ENCODE measurements at regions not wholly inside any gene's neighbourhood (a gene's known extent, or its start where the extent isn't known, plus 50 kb on each side); places are given as distances from the start of the nearest gene placed in this dataset.

DNA sequence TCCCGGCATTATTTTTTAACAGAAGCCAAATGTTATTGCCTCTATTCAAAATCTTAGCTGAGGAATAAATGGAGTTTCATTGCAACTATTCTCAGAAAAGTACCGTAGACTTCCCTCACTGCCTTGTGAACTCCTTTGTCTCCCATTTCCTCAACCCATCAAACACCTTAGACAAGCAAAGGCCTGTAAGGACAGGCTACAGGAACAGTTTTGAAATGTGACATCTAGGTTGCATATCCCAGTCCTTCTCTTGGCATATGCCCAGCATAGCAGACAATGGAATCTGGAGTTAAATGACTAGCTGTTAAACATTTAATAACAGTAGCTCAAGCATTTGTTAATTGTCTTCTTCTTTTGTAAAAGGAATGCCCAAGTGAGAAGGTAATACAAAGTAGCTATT is 1371.7 kb downstream of the STIM2 start:
- no peak overlapping the region for H3K27ac ChIP-seq
- no peak for DNase-seq
- H3K27me3 ChIP-seq = no peaks in the 10 kb centered on the region
- TF ChIP-seq POLR2A (IDR thresholded peaks at IDR 0.05) = no peak
- TF ChIP-seq, protein P1, sequence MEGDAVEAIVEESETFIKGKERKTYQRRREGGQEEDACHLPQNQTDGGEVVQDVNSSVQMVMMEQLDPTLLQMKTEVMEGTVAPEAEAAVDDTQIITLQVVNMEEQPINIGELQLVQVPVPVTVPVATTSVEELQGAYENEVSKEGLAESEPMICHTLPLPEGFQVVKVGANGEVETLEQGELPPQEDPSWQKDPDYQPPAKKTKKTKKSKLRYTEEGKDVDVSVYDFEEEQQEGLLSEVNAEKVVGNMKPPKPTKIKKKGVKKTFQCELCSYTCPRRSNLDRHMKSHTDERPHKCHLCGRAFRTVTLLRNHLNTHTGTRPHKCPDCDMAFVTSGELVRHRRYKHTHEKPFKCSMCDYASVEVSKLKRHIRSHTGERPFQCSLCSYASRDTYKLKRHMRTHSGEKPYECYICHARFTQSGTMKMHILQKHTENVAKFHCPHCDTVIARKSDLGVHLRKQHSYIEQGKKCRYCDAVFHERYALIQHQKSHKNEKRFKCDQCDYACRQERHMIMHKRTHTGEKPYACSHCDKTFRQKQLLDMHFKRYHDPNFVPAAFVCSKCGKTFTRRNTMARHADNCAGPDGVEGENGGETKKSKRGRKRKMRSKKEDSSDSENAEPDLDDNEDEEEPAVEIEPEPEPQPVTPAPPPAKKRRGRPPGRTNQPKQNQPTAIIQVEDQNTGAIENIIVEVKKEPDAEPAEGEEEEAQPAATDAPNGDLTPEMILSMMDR (IDR thresholded peaks at IDR 0.05) = no peak
- H3K4me3 ChIP-seq = no peak overlapping the region
- no peaks in the 10 kb centered on the region for H3K9me3 ChIP-seq
- no peaks in the 10 kb centered on the region for H3K4me1 ChIP-seq
- intact Hi-C loops (cut with DNase I) = no loop called here
- H3K36me3 ChIP-seq (replicated peaks in 1 of 2; ENCODE audit: insufficient read depth in 1 of 2, low read depth in 2 of 2) = no peaks in the 10 kb centered on the region
- WGBS, 2 donors = 76 to 81% methylated on average over 2 of the region's 2 CpGs
- no peak for ATAC-seq

DNA sequence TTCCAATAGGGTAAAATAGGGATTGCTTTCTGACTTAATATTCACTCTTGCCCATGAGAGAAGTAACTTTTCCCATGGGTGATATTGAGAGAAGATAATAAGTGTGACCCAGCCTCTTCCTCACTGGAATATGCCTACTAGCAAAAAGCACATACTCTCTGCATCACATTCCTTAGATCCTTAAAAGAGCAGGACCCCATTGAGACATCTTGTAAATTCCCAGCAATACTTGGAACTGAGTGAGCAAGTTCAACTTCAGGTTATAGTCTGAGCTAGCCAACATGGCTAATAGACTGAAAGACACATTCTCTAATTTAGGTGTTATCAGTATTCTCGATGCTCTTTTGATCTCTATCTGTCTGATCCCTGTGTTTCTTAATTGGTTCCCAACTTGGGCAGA is 1372.3 kb downstream of the STIM2 start:
- Histone ChIP-seq H3K9me3 (no peaks in the 10 kb centered on the region), H3K36me3 (replicated peaks in 1 of 2; ENCODE audit: insufficient read depth in 1 of 2, low read depth in 2 of 2) (no peaks in the 10 kb centered on the region), H3K27me3 (no peaks in the 10 kb centered on the region), H3K27ac (no peak overlapping the region), H3K4me1 (no peaks in the 10 kb centered on the region), H3K4me3 (no peak overlapping the region)
- DNase-seq = no peak
- no peak for TF ChIP-seq POLR2A (IDR thresholded peaks at IDR 0.05)
- TF ChIP-seq, protein P1 (IDR thresholded peaks at IDR 0.05) = no peak
- WGBS, 2 donors = 29 to 45% methylated on average over 1 of the region's 1 CpG
- intact Hi-C loops (cut with DNase I) = no loop called here
- ATAC-seq = no peak

DNA sequence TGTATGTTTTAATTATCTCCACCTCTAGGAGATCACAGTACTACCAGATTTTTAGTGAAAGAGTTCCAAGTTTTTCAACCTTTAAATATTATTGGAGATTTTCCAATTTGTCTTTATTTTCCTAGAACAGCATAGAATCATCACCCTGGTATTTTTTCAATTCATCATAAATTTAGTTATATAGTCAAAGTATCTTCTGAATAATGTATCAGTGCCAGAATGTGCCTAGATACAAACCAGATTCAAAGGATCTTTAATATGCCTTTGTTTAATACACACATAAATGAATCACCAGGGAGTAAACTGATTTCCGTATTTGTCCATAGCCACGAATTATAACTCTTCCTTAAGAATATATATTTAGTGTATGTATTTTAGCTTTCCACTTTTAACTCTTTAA is 1373.1 kb downstream of the STIM2 start:
- no peaks in the 10 kb centered on the region for H3K4me1 ChIP-seq
- no peak overlapping the region for H3K4me3 ChIP-seq
- no peaks in the 10 kb centered on the region for H3K27me3 ChIP-seq
- no peak overlapping the region for H3K27ac ChIP-seq
- ATAC-seq (no peak), DNase-seq (no peak)
- H3K9me3 ChIP-seq = no peaks in the 10 kb centered on the region
- WGBS, 2 donors = 43 to 63% methylated on average over 2 of the region's 2 CpGs
- TF ChIP-seq, protein P1 (IDR thresholded peaks at IDR 0.05) = no peak
- no peak for TF ChIP-seq POLR2A (IDR thresholded peaks at IDR 0.05)
- no peaks in the 10 kb centered on the region for H3K36me3 ChIP-seq (replicated peaks in 1 of 2; ENCODE audit: insufficient read depth in 1 of 2, low read depth in 2 of 2)
- intact Hi-C loops (cut with DNase I) = no loop called here

DNA sequence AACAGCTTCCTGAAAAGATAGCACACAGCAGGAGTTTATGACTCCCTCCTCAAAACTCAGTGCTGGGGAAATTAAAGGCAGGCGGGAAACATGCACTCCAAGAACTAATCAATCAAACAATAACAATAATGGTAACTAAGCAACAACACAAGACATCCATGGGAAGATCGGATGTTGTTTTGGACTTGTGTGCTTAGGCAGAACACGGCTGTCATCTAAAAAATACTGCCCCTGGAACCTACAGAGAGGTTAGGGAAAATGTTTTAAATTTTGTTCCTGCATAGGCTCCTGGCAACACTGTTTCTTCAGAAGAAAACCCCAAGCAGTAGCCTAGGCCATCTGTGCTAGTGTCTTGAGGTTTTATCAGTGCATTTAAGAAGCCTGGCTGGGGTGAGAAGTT is 1378.2 kb downstream of the STIM2 start:
- TF ChIP-seq, protein P1 (IDR thresholded peaks at IDR 0.05) = no peak
- TF ChIP-seq POLR2A (IDR thresholded peaks at IDR 0.05) = no peak
- WGBS, 2 donors = 25 to 32% methylated on average over 3 of the region's 3 CpGs
- Histone ChIP-seq H3K27ac (no peak overlapping the region), H3K27me3 (no peaks in the 10 kb centered on the region), H3K9me3 (no peaks in the 10 kb centered on the region), H3K36me3 (replicated peaks in 1 of 2; ENCODE audit: insufficient read depth in 1 of 2, low read depth in 2 of 2) (no peaks in the 10 kb centered on the region), H3K4me3 (no peak overlapping the region), H3K4me1 (no peaks in the 10 kb centered on the region)
- intact Hi-C loops (cut with DNase I) = no loop called here
- no peak for DNase-seq
- no peak for ATAC-seq

DNA sequence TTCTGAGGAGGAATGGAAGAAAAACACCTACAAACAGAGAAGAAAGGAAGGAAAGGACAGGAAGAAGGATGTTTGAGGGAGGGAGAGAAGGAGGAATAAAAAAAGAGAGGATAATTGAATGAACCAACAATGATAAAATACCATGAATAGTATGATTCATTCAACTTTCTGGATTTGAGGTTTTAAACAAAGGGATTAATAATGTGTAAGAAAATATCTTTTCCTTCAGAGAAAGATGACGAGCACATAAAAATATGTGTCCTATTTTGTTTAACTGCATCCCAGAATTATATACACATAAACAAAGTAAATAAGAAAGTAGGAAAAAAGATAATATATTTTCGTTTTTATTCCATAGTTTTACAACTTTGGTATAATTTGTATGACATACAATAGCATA is 1380.4 kb downstream of the STIM2 start:
- intact Hi-C loops (cut with DNase I) = no loop called here
- ATAC-seq (no peak), DNase-seq (no peak)
- H3K4me3 ChIP-seq = no peak overlapping the region
- no peaks in the 10 kb centered on the region for H3K4me1 ChIP-seq
- H3K9me3 ChIP-seq = no peaks in the 10 kb centered on the region
- no peak overlapping the region for H3K27ac ChIP-seq
- TF ChIP-seq, protein P1 (IDR thresholded peaks at IDR 0.05) = no peak
- TF ChIP-seq POLR2A (IDR thresholded peaks at IDR 0.05) = no peak
- no peaks in the 10 kb centered on the region for H3K27me3 ChIP-seq
- no peaks in the 10 kb centered on the region for H3K36me3 ChIP-seq (replicated peaks in 1 of 2; ENCODE audit: insufficient read depth in 1 of 2, low read depth in 2 of 2)
- 29 to 39% methylated on average over 2 of the region's 2 CpGs for WGBS, 2 donors

Data from body of pancreas (tissue), 4 donors.